Thyroid gland (tissue), 4 donors: ENCODE measurements at regions not wholly inside any gene's neighbourhood (a gene's known extent, or its start where the extent isn't known, plus 50 kb on each side); places are given as distances from the start of the nearest gene placed in this dataset.

Experiments
- POLR2A ChIP-seq, 2 donors: fragments of 450-650 bp; IDR thresholded peaks; one replicate each; pipeline ENCODE4 v1.6.1; 2017; ENCODE audit warnings: antibody characterized with exemption in 2 of 2, mild to moderate bottlenecking in 2 of 2, moderate library complexity in 1 of 2
- TF ChIP-seq, protein P1 (sequence below), 6 experiments: fragments of 200-600 bp in 3 of 6; fragments of 450-650 bp in 3 of 6; sonication (generic) in 3 of 6; IDR thresholded peaks; one replicate each; pipeline ENCODE4 v1.5.1; 2016 to 2019; ENCODE audit warnings: antibody characterized with exemption in 6 of 6, mild to moderate bottlenecking in 2 of 6, inconsistent platforms in 1 of 6, moderate library complexity in 1 of 6

DNA sequence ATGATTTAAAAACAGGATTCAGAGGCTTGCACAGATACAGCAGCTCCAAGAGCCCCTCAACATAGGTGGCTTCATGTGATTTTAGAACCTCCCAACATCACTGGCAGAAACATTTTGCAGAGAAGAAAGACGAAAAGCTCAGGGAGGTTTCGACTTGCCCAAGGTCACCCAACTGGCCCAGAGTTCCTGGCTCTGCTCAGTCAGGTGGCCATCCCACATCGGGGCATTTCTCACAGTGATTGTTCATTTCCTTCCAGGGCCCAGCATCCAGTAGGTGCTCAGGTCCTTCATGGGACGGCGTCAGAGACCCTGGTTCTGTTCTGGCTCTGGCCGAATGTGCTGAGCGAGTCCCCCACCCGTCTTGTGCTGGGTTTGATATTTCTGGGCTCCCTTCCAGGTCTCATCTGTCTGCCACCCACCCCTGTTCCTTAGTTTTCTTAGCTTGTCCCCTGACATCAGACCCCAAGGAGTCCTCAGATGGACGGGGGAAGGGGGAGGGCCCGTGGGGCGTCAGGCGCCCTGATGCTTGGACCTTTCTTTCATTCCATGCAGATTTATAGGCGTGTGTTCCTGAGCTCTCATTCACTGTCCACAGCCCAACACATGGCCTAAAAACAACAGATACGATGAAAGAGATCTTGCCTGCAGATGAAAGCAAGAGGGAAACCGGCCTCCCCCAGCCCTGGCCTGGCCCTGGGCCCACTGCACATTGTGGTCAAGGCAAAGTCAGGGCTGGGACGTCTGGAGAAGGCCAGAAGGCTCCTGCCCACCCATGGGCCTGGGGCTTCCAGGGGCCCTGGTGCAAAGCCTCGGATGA lies 123.1 kb upstream of the ZBTB40 start:
- TF ChIP-seq, protein P1, sequence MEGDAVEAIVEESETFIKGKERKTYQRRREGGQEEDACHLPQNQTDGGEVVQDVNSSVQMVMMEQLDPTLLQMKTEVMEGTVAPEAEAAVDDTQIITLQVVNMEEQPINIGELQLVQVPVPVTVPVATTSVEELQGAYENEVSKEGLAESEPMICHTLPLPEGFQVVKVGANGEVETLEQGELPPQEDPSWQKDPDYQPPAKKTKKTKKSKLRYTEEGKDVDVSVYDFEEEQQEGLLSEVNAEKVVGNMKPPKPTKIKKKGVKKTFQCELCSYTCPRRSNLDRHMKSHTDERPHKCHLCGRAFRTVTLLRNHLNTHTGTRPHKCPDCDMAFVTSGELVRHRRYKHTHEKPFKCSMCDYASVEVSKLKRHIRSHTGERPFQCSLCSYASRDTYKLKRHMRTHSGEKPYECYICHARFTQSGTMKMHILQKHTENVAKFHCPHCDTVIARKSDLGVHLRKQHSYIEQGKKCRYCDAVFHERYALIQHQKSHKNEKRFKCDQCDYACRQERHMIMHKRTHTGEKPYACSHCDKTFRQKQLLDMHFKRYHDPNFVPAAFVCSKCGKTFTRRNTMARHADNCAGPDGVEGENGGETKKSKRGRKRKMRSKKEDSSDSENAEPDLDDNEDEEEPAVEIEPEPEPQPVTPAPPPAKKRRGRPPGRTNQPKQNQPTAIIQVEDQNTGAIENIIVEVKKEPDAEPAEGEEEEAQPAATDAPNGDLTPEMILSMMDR (IDR thresholded peaks at IDR 0.05): no peak
- no peak for TF ChIP-seq POLR2A (IDR thresholded peaks at IDR 0.05)
